SK-N-MC (cell line): ENCODE measurements at regions not wholly inside any gene's neighbourhood (a gene's known extent, or its start where the extent isn't known, plus 50 kb on each side); places are given as distances from the start of the nearest gene placed in this dataset.

Experiments
- EZH2 ChIP-seq: fragments of 200-600 bp; sonication (generic); IDR thresholded peaks from one replicate; pipeline ENCODE4 v1.6.1; 2017; ENCODE audit warnings: antibody characterized with exemption
- FOXP2 ChIP-seq: optimal IDR thresholded peaks from 2 replicates; pipeline ENCODE3; 2011; ENCODE audit warnings: mild to moderate bottlenecking, moderate library complexity; ENCODE audit not compliant: insufficient read depth; ENCODE audit errors: extremely low read length, control extremely low read depth
- POLR2AphosphoS5 ChIP-seq: IDR thresholded peaks from 2 replicates; pipeline ENCODE4 v1.6.1; 2012; ENCODE audit warnings: mild to moderate bottlenecking, low read depth, low read length, borderline replicate concordance

DNA sequence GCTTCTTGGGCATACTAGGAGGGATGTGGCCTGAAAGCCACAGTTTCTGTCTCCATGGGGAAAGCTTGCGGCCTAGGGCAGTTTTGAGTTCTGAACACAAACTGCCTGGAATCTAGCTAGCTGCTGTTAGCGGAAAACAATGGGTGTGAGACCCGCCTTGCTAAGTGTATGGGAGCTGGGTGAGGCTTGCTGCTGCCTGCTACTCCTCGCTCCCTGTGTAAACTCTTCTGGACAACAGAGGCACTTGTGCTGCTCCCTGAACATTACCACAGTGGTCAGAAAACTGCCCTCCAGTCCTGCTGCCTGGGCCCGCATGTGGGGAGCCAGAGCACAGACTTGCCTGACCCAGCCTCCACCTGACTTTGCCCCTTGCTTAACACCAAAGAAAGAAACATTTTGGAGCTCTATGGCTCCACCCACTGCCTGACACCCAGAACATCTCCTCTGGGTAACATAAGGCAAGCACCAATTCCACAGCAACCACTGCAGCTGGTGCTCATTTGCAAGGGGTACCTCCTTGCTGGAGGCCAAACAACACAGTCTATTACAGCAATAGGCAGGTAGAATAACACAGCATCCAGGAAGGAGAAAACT is 766.3 kb upstream of the RAG2 start:
- TF ChIP-seq EZH2: no peak
- no peak for TF ChIP-seq POLR2AphosphoS5
- TF ChIP-seq FOXP2: no peak
